ENCODE measurements at regions not wholly inside any gene's neighbourhood (a gene's known extent, or its start where the extent isn't known, plus 50 kb on each side); places are given as distances from the start of the nearest gene placed in this dataset.
A peak's percentile ranks its signal among the peaks of the same experiment; 100 is the strongest.

GRCh38 chr4:24476282-24476681 lies 108.1 kb downstream of the DHX15 start:
- H3K4me1 Mint-ChIP-seq = peaks cover 11% of the 10 kb centered on the region
- H3K36me3 Mint-ChIP-seq = no peaks in the 10 kb centered on the region
- H3K27me3 Mint-ChIP-seq (ENCODE audit: insufficient read depth, low read depth) = peaks cover 9% of the 10 kb centered on the region
- Histone ChIP-seq H3F3A (ENCODE audit: low read depth) (peaks cover 19% of the 10 kb centered on the region), H3K4me1 (peaks cover 5% of the 10 kb centered on the region), H3K27me3 (peaks cover 20% of the 10 kb centered on the region), H2AFZ (replicated peaks) (no peak overlapping the region), H3K4me2 (no peak overlapping the region), H3K79me2 (ENCODE audit: low read depth) (no peaks in the 10 kb centered on the region), H3K9ac (no peak overlapping the region), H3K36me3 (no peaks in the 10 kb centered on the region), H3K9me3 (ENCODE audit: low read depth) (no peaks in the 10 kb centered on the region), H3K4me3 (no peak overlapping the region), H3K27ac (no peak overlapping the region), H4K20me1 (ENCODE audit: low read depth) (no peaks in the 10 kb centered on the region)
- TF ChIP-seq EZH2phosphoT487 (IDR thresholded peaks at IDR 0.05) = no peak
- TF ChIP-seq CTCF (IDR thresholded peaks at IDR 0.05) = peak; percentile 72
- TF ChIP-seq EZH2 (IDR thresholded peaks at IDR 0.05) = no peak
- no peak overlapping the region for H3K27ac Mint-ChIP-seq
- no peaks in the 10 kb centered on the region for H3K9me3 Mint-ChIP-seq
- DNase-seq (ENCODE audit: low spot score) = peak; percentile 31
- no peak overlapping the region for H3K4me3 Mint-ChIP-seq

DNA sequence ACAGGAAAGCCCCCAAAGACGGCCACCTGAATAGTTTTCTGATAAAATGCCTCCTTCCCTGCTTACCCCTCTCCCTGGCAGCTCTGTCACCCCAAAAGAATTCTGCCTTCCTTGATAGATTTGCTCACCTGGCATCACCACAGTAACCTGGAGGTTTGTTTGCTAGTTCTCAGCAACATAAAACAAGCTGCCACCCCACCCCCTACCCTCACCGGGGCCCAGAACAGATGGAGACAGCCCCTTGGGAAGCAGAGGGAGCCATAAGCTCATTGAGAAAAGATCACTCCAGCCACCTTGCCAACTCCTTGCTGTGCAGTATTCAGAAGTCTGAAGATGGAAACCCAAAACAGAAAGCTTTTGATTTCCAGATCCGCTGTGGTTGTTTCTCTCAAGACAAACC lies 108.6 kb downstream of the DHX15 start:
- H3K9me3 Mint-ChIP-seq = no peaks in the 10 kb centered on the region
- no peak for TF ChIP-seq CTCF (IDR thresholded peaks at IDR 0.05)
- TF ChIP-seq EZH2phosphoT487 (IDR thresholded peaks at IDR 0.05) = no peak
- no peak for TF ChIP-seq EZH2 (IDR thresholded peaks at IDR 0.05)
- no peaks in the 10 kb centered on the region for H4K20me1 ChIP-seq (ENCODE audit: low read depth)
- H3K4me3 Mint-ChIP-seq = no peak overlapping the region
- no peaks in the 10 kb centered on the region for H3K36me3 ChIP-seq
- no peak overlapping the region for H3K27ac ChIP-seq
- peaks cover 13% of the 10 kb centered on the region for H3K4me1 Mint-ChIP-seq
- no peaks in the 10 kb centered on the region for H3K36me3 Mint-ChIP-seq
- no peak for DNase-seq (ENCODE audit: low spot score)
- H3K79me2 ChIP-seq (ENCODE audit: low read depth) = no peaks in the 10 kb centered on the region
- H3K27me3 Mint-ChIP-seq (ENCODE audit: insufficient read depth, low read depth) = peaks cover 11% of the 10 kb centered on the region
- no peak overlapping the region for H3K4me3 ChIP-seq
- no peak overlapping the region for H3K4me2 ChIP-seq
- peaks cover 19% of the 10 kb centered on the region for H3F3A ChIP-seq (ENCODE audit: low read depth)
- H3K27ac Mint-ChIP-seq = no peak overlapping the region
- H3K27me3 ChIP-seq = peaks cover 25% of the 10 kb centered on the region
- no peaks in the 10 kb centered on the region for H3K9me3 ChIP-seq (ENCODE audit: low read depth)
- H2AFZ ChIP-seq (replicated peaks) = no peak overlapping the region
- no peak overlapping the region for H3K9ac ChIP-seq
- peaks cover 5% of the 10 kb centered on the region for H3K4me1 ChIP-seq

- H3K4me1 Mint-ChIP-seq = peaks cover 26% of the 10 kb centered on the region
- no peak for TF ChIP-seq EZH2 (IDR thresholded peaks at IDR 0.05)
- peak; percentile 7 for TF ChIP-seq CTCF (IDR thresholded peaks at IDR 0.05)
Measured at GRCh38 chr4:24473309-24473721, 111.0 kb downstream of the DHX15 start.

More at GRCh38 chr4:24473309-24473721, 111.0 kb downstream of the DHX15 start:
- Mint-ChIP-seq H3K36me3 (no peaks in the 10 kb centered on the region), H3K27me3 (ENCODE audit: insufficient read depth, low read depth) (peaks cover 15% of the 10 kb centered on the region), H3K27ac (peak overlapping the region; percentile 36), H3K4me3 (peak overlapping the region; percentile 98), H3K9me3 (no peaks in the 10 kb centered on the region)
- peaks cover 11% of the 10 kb centered on the region for H3K4me1 ChIP-seq
- H3K79me2 ChIP-seq (ENCODE audit: low read depth) = no peaks in the 10 kb centered on the region
- H3K9ac ChIP-seq = no peak overlapping the region
- H3K36me3 ChIP-seq = no peaks in the 10 kb centered on the region
- H3K9me3 ChIP-seq (ENCODE audit: low read depth) = no peaks in the 10 kb centered on the region
- peaks cover 50% of the 10 kb centered on the region for H3K27me3 ChIP-seq
- H3F3A ChIP-seq (ENCODE audit: low read depth) = peaks cover 29% of the 10 kb centered on the region
- peak overlapping the region; percentile 92 for H3K4me2 ChIP-seq
- no peaks in the 10 kb centered on the region for H4K20me1 ChIP-seq (ENCODE audit: low read depth)
- DNase-seq (ENCODE audit: low spot score) = peak; percentile 56
- no peak overlapping the region for H3K27ac ChIP-seq
- H3K4me3 ChIP-seq = peak overlapping the region; percentile 60
- H2AFZ ChIP-seq (replicated peaks) = peak overlapping the region; percentile 81

All from neural progenitor cell (in vitro differentiated cells).